GM12892 (cell line): ENCODE measurements at regions not wholly inside any gene's neighbourhood (a gene's known extent, or its start where the extent isn't known, plus 50 kb on each side); places are given as distances from the start of the nearest gene placed in this dataset.

Experiments
- POLR2A ChIP-seq: IDR thresholded peaks from 2 replicates; pipeline ENCODE4 v1.6.1; 2011; ENCODE audit warnings: low read depth, low read length, control low read depth
- POLR2AphosphoS5 ChIP-seq: IDR thresholded peaks from 2 replicates; pipeline ENCODE4 v1.6.1; 2011; ENCODE audit warnings: low read depth, low read length, control low read depth

GRCh38 chr11:116413301-116414242, 359.2 kb downstream of the BUD13 start:
- no peak for TF ChIP-seq POLR2AphosphoS5
- no peak for TF ChIP-seq POLR2A
